Common myeloid progenitor, CD34-positive (primary cell): ENCODE measurements at regions not wholly inside any gene's neighbourhood (a gene's known extent, or its start where the extent isn't known, plus 50 kb on each side); places are given as distances from the start of the nearest gene placed in this dataset.

ENCODE experiments used
- CTCF ChIA-PET: fragments of 350-600 bp; sonication (Branson Sonifier 250); formaldehyde crosslinking; loops from one replicate; lab custom pipeline; 2021; ENCODE audit warnings: antibody characterized with exemption; lab: Charles Lee
- POLR2A ChIA-PET: fragments of 350-600 bp; sonication (Branson Sonifier 250); formaldehyde crosslinking; loops from one replicate; lab custom pipeline; 2021; ENCODE audit warnings: antibody characterized with exemption; lab: Charles Lee
- DNase-seq, 3 donors: peaks; one replicate each; pipeline versions ENCODE4 v3.0.0 to v3.0.0-alpha.2; 2013
- H3K27ac ChIP-seq, 2 experiments: 1 replicate in 1 of 2; 2 replicates in 1 of 2; pipeline ENCODE4 v1.7.0; 2013; ENCODE audit warnings: inconsistent platforms in 2 of 2, low read length in 2 of 2, mild to moderate bottlenecking in 2 of 2, low read depth in 1 of 2, moderate library complexity in 1 of 2; ENCODE audit not compliant: severe bottlenecking in 2 of 2, insufficient read depth in 1 of 2, poor library complexity in 1 of 2
- H3K27me3 ChIP-seq, 5 experiments: replicated peaks in 2 of 5; 1 replicate in 3 of 5; 2 replicates in 2 of 5; pipeline versions ENCODE4 v1.6.1 to v1.7.0; 2013; ENCODE audit warnings: low read length in 4 of 5, mild to moderate bottlenecking in 2 of 5, moderate library complexity in 2 of 5, inconsistent platforms in 1 of 5; ENCODE audit not compliant: insufficient read depth in 5 of 5, control insufficient read depth in 4 of 5
- H3K36me3 ChIP-seq, 4 experiments: 1 replicate in 2 of 4; 2 replicates in 2 of 4; pipeline versions ENCODE4 v1.6.1 to v1.7.0; 2013; ENCODE audit warnings: low read length in 3 of 4, control low read depth in 1 of 4, mild to moderate bottlenecking in 1 of 4; ENCODE audit not compliant: control insufficient read depth in 4 of 4, insufficient read depth in 4 of 4
- H3K4me1 ChIP-seq, 4 experiments: 1 replicate in 3 of 4; 2 replicates in 1 of 4; pipeline versions ENCODE4 v1.6.1 to v1.7.1; 2013; ENCODE audit warnings: low read length in 3 of 4, mild to moderate bottlenecking in 3 of 4, control low read depth in 1 of 4, inconsistent platforms in 1 of 4, moderate library complexity in 1 of 4; ENCODE audit not compliant: control insufficient read depth in 4 of 4, insufficient read depth in 4 of 4; ENCODE audit errors: control extremely low read depth in 1 of 4
- H3K4me3 ChIP-seq, 7 experiments: 1 replicate in 4 of 7; 2 replicates in 3 of 7; pipeline versions ENCODE4 v1.5.1 to v1.7.0; 2013; ENCODE audit warnings: mild to moderate bottlenecking in 7 of 7, low read length in 6 of 7, moderate library complexity in 6 of 7, inconsistent platforms in 2 of 7, low read depth in 2 of 7, control low read depth in 1 of 7; ENCODE audit not compliant: insufficient read depth in 4 of 7, control insufficient read depth in 1 of 7; ENCODE audit errors: extremely low read depth in 1 of 7
- H3K9me3 ChIP-seq, 5 experiments: 1 replicate in 4 of 5; 2 replicates in 1 of 5; pipeline versions ENCODE4 v1.6.1 to v1.7.1; 2013; ENCODE audit warnings: low read length in 4 of 5, mild to moderate bottlenecking in 2 of 5, inconsistent platforms in 1 of 5, low read depth in 1 of 5, moderate library complexity in 1 of 5; ENCODE audit not compliant: control insufficient read depth in 4 of 5, insufficient read depth in 2 of 5; ENCODE audit errors: control extremely low read depth in 1 of 5
- WGBS: methylation state at CpG from one replicate; pipeline ENCODE4 v1.1.5; 2013; ENCODE audit not compliant: insufficient coverage; 5-methylcytosine and 5-hydroxymethylcytosine counted together

DNA sequence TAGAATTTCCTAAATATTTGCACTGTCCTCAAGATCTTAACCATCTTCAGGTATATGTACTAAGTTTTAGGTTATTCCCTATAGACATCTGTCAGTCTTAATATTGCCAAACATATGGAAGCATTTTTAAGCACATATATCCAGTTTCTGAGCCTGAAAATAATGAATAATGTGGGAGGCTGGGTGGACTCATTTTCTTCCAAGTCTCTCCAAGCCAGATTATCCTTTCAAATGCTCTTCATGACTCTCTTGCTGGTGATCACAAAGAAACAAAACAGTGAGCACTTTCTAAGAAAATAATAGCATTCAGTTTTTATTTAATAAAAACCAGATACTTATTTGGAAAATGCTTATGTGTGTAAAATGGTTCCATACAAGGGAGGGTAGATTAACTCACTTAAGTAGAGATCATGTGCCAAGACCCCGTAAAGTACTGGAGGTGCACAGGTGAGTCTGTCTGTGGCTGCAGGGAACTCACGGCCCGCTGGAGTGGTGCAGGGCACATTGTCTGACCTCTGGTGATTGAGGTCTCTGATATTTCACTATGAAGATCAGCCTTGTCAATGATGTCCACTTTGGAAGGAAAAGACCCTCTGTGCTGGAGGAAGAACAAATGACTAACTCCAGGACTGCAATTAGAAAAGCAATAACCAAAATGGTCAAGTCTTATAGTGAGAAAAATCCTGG is 161.6 kb downstream of the TMEM18 start:
- 92% methylated on average over 3 of the region's 3 CpGs for WGBS
- POLR2A ChIA-PET = no interaction called here
- H3K27me3 ChIP-seq = peaks cover 0 to 3% (median 0%) of the 10 kb centered on the region in 5 experiments
- peaks cover 0 to 4% (median 0%) of the 10 kb centered on the region in 5 experiments for H3K9me3 ChIP-seq
- no peak for DNase-seq
- CTCF ChIA-PET = no interaction called here
- H3K27ac ChIP-seq = no peak overlapping the region
- no peaks in the 10 kb centered on the region for H3K36me3 ChIP-seq
- H3K4me1 ChIP-seq = no peaks in the 10 kb centered on the region
- H3K4me3 ChIP-seq = no peak overlapping the region

GRCh38 chr2:513981-514706 is 163.1 kb downstream of the TMEM18 start:
- ChIA-PET CTCF (interaction anchor here (0.9 kb wide), 1 partner anchor 13 kb away, joined by 3 read pairs; no protein-coding TSS in a partner anchor), POLR2A (no interaction called here)
- Histone ChIP-seq H3K36me3 (no peaks in the 10 kb centered on the region), H3K4me3 (no peak overlapping the region), H3K27ac (no peak overlapping the region), H3K4me1 (no peaks in the 10 kb centered on the region), H3K27me3 (peaks cover 0 to 3% (median 0%) of the 10 kb centered on the region in 5 experiments), H3K9me3 (peaks cover 0 to 12% (median 0%) of the 10 kb centered on the region in 5 experiments)
- DNase-seq = no peak
- WGBS = 100% methylated on average over 2 of the region's 2 CpGs

DNA sequence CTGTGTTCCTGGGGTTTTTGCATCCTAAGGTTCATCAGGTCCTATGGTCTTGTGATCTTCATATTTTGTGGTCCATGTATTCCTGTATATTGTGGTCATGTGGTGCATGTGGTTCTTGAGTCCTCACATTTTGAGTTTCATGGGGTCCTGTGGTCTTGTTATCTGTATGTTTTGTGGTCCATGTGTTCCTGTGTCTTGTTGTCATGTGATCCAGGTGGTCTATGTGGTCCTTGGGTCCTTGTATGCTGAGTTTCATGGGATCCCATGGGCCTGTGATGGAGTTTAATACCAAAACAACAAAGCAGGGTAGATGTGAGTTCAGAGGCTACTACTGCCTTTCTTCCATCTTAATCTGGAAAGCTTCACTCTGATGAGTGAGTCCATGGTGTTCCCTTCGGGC is 166.4 kb downstream of the TMEM18 start:
- WGBS = 100% methylated on average over 1 of the region's 1 CpG
- Histone ChIP-seq H3K27ac (no peak overlapping the region), H3K4me3 (no peak overlapping the region), H3K9me3 (peaks cover 0 to 12% (median 0%) of the 10 kb centered on the region in 5 experiments), H3K36me3 (no peaks in the 10 kb centered on the region), H3K27me3 (peaks cover 0 to 4% (median 0%) of the 10 kb centered on the region in 5 experiments), H3K4me1 (no peaks in the 10 kb centered on the region)
- CTCF ChIA-PET = no interaction called here
- POLR2A ChIA-PET = no interaction called here
- no peak for DNase-seq

GRCh38 chr2:509888-510287 is 167.3 kb downstream of the TMEM18 start:
- H3K4me1 ChIP-seq = no peaks in the 10 kb centered on the region
- DNase-seq = no peak
- 93% methylated on average over 4 of the region's 4 CpGs for WGBS
- H3K27ac ChIP-seq = no peak overlapping the region
- peaks cover 0 to 12% (median 0%) of the 10 kb centered on the region in 5 experiments for H3K9me3 ChIP-seq
- CTCF ChIA-PET = no interaction called here
- H3K4me3 ChIP-seq = no peak overlapping the region
- H3K27me3 ChIP-seq = peaks cover 0 to 3% (median 0%) of the 10 kb centered on the region in 5 experiments
- no peaks in the 10 kb centered on the region for H3K36me3 ChIP-seq
- POLR2A ChIA-PET = no interaction called here

DNA sequence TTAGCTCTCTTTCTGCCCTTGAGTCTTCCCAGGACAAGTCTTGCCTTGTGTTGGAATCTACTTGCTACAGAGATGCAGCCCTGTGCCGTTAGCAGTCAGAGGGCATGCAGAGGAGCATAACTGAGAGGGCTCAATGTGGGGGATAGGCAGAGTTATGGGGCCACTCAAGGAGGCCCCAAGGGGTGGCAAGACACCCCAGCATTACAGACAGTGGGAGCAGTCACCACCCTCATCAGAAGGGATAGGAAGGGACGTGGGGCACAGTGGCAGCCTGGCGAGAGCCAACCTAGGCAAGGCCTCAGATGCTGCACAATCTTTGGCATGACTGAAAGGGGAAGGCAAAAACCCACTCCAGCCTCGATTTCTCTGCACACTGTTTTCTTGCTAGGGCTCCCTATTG is 169.1 kb downstream of the TMEM18 start:
- no peak overlapping the region for H3K4me3 ChIP-seq
- WGBS = 91% methylated on average over 4 of the region's 4 CpGs
- no peak for DNase-seq
- peaks cover 0 to 12% (median 0%) of the 10 kb centered on the region in 5 experiments for H3K9me3 ChIP-seq
- H3K27ac ChIP-seq = no peak overlapping the region
- no peaks in the 10 kb centered on the region for H3K4me1 ChIP-seq
- POLR2A ChIA-PET = no interaction called here
- CTCF ChIA-PET = no interaction called here
- no peaks in the 10 kb centered on the region for H3K36me3 ChIP-seq
- H3K27me3 ChIP-seq = peaks cover 0 to 3% (median 0%) of the 10 kb centered on the region in 5 experiments

DNA sequence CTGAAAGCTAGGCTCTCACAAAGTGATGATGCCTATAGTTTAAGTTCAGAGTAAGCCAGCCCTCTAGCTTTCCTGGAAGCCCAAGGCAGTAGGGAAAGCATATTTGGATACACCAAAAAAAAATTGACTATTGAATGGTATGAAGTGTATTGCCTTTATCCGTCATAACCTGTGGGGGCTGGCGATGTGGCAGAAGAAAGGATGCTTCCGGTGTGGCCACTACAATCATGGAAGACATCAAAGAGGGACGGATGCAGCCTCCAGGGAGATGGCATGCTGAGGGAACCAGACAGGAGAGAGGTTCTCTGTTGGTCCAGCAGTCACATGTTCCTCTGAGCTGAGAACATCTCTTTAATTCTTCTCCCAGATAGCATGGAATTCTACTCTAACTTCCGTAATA is 170.3 kb downstream of the TMEM18 start:
- peaks cover 0 to 3% (median 0%) of the 10 kb centered on the region in 5 experiments for H3K27me3 ChIP-seq
- H3K9me3 ChIP-seq = peaks cover 0 to 12% (median 0%) of the 10 kb centered on the region in 5 experiments
- no peak for DNase-seq
- no peak overlapping the region for H3K27ac ChIP-seq
- no peak overlapping the region for H3K4me3 ChIP-seq
- no peaks in the 10 kb centered on the region for H3K4me1 ChIP-seq
- 98% methylated on average over 4 of the region's 5 CpGs for WGBS
- no peaks in the 10 kb centered on the region for H3K36me3 ChIP-seq
- POLR2A ChIA-PET = no interaction called here
- CTCF ChIA-PET = no interaction called here

DNA sequence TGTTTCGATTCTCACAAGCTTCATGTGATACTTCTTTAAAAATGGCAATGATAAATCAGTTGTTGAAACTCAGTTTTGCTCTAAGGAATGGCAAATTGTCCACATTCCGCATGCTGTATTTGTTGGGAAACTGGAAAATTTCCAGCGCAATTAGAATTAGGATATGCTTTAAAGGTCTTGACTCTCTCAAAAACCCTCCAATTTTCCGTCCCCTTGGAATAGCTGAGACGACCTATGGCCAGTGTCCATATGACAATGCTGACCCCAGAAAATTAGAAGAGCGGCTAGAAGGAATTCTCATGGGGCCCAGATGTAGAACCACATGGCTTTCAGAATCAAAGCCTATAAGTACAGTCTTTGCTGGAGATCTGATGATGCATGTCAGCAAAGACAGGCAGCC is 170.8 kb downstream of the TMEM18 start:
- no peak overlapping the region for H3K27ac ChIP-seq
- no peaks in the 10 kb centered on the region for H3K4me1 ChIP-seq
- H3K36me3 ChIP-seq = no peaks in the 10 kb centered on the region
- no peak for DNase-seq
- H3K27me3 ChIP-seq = peaks cover 0 to 4% (median 0%) of the 10 kb centered on the region in 5 experiments
- CTCF ChIA-PET = interaction anchor here (0.9 kb wide), 1 partner anchor 23 kb away, joined by 3 read pairs; no protein-coding TSS in a partner anchor
- 88% methylated on average over 5 of the region's 6 CpGs for WGBS
- POLR2A ChIA-PET = no interaction called here
- no peak overlapping the region for H3K4me3 ChIP-seq
- H3K9me3 ChIP-seq = peaks cover 0 to 12% (median 0%) of the 10 kb centered on the region in 5 experiments
